ENCODE measurements at regions not wholly inside any gene's neighbourhood (a gene's known extent, or its start where the extent isn't known, plus 50 kb on each side); places are given as distances from the start of the nearest gene placed in this dataset.

- TF ChIP-seq CTCF (conservative IDR thresholded peaks at IDR 0.05 in 1 of 2, IDR thresholded peaks at IDR 0.05 in 1 of 2; ENCODE audit: extremely low read depth in 1 of 2, insufficient read depth in 1 of 2, low read depth in 1 of 2, low read length in 2 of 2) = no peak
- no peak for TF ChIP-seq EZH2 (IDR thresholded peaks at IDR 0.05; ENCODE audit: borderline replicate concordance, low read length)
These were observed 127.6 kb upstream of the AKIRIN2 start for GRCh38 chr6:87829622-87830121.
